ENCODE measurements at regions not wholly inside any gene's neighbourhood (a gene's known extent, or its start where the extent isn't known, plus 50 kb on each side); places are given as distances from the start of the nearest gene placed in this dataset.

DNA sequence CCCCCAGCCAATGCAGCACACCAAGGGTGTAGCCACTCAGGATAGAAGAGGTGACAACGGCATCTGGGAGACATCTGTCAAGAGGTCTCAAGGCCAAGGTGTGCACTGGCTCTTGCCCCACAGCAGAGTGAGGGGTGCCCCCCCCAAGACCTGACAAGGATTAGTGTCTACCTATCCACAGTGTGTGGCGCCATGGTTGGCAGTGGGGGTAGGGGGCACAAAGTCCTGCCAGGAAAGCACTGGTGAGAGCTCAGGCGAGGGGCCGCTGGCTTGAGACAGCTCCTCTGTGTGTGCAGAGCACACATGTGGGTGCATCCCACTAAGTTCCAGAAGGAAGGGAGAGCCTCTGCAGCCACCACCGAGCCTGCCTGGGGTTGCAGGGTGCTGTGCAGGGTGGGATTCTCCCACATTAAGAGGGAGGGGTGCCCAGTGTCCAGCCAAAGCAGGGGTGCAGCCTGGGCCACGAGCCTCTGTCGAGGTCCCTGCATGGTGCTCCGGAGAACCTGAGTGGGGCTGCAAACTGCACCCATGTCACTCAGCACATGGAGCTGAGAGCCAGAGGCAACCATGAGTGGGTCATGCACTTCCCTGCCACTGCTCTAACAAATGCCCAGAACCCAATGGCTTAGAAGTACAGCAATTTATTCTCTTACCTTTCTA is 311.2 kb upstream of the HDAC4 start:
- no peak for DNase-seq (ENCODE audit: low read depth)

DNA sequence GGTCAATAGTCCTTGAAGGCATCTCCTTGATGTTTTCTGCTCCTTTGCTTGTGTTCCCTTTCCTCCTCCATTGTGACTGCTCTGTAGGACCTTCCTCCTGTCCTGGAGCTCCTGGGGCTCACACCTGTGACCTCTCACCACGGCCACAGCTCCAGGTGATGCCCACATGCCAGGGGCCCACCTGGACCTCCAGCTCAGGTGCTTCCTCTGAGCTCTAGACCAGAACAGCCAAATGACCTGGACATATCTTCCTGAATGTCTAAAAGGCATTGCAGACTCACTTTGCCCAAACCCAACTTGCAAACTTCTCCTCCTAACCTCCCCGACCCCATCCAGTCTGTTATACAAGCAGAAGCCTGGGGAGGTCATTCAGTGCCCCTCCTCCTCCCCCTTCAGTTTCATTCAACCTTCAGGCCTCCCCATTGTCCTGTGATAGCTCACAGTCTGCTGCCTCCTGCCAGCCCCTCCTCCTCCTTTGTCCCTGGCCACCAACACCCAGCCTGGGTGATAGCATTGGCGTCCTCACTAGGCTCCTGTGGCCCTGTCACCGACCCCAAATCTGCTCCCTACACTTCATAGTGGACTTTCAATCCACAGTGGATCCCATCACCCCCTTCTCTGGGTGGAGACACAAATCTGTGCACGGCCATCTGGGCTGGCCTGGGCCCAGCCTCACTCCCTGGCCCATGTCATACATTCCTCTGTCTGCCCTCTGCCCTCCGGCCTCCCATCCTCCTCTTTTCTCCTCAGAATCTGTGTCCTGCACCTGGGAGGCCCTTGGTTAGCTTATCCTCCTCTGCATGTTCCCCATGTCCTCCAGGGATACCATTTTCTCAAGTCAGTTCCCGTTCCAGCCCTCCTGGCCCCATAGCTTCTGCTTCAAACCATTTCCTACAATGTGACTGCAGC is 310.4 kb upstream of the HDAC4 start:
- DNase-seq (ENCODE audit: low read depth), result no peak

DNA sequence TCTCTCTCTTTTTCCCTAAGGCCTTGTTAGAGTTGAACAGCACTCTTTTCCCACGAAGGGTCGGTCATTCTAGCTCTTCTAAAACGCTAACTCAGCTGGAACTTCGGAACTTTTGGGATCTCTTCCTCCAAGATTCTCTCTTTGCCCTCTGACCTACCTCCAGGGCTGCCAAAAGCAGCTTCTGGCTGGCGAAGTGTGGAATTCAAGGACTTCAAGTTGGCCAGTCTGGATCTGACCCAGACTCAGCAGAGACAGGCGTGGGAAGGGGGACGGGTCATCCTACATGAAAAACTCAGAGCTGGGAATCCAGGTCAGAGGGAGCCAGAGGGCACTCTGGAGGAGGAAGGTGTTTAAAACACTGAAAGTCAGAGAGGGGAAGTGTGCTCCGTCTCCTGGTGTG is 305.5 kb upstream of the HDAC4 start:
- DNase-seq (ENCODE audit: low read depth), result no peak

DNA sequence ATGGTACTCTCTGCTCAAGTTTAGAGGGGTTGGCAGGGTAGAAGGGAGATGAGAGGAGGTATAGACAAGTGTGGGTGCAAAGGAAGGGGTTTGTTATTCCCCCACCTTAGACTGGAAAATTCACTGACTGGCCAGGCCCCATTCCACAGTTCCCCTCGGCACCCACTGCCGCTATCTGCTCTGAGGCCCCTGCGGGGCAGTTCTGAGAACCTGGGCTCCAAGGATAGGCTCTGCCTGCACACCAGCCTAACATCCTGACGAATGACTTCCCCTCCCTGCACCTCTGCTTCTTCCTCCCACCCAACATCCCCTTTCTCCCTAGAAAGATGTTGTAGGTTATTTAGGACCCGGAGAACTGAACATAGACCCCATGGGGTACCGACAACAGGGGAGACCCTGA is 303.9 kb upstream of the HDAC4 start:
- DNase-seq (ENCODE audit: low read depth), result no peak

DNA sequence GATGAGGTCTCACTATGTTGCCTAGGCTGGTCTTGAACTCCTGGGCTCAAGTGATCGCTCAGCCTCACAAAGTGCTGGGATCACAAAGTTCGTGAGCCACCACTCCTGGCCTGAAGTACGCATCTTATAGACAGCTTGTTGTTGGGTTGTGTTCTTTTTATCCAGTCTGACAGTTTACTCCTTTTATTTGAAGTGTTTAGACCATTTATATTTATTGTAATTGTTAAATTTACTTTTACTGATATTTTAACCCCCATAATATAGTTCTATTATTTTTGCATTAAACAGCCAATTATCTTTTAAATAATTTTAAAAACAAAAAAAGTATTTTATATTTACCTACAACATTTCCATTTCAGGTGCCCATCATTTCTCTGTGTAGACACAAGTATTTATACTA is 303.0 kb upstream of the HDAC4 start:
- DNase-seq (ENCODE audit: low read depth), result no peak

DNA sequence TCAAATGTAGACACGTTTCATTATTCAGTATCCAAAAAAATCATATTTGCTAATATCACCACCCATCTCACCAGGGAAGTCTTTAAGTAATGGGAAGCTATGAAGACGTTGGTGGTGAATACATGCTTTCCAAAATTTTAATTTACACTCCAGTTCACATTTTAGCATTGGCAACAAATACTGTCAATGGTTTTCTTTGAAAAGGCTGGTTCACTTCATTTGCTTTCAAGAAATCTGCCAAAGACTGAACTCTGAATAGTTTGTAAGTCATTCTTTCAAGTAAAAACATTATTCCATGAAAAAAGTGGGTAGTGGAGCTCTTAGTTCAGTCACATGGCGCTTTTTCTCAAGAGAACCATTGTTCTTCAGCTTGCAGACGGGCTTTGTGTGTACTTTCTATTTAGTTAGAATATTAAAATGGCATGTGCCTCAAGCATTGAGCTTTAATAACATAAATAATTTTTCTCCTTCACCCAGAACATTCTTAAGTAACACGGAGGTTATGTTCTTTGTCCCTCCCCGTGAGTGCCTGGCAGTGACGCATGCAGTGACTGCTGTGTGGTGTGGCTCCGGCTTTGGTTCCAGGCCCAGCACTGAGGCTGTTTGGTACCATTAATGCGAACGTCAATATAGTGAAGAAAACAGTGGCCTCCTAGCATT is 300.0 kb upstream of the HDAC4 start:
- DNase-seq (ENCODE audit: low read depth), result no peak

DNA sequence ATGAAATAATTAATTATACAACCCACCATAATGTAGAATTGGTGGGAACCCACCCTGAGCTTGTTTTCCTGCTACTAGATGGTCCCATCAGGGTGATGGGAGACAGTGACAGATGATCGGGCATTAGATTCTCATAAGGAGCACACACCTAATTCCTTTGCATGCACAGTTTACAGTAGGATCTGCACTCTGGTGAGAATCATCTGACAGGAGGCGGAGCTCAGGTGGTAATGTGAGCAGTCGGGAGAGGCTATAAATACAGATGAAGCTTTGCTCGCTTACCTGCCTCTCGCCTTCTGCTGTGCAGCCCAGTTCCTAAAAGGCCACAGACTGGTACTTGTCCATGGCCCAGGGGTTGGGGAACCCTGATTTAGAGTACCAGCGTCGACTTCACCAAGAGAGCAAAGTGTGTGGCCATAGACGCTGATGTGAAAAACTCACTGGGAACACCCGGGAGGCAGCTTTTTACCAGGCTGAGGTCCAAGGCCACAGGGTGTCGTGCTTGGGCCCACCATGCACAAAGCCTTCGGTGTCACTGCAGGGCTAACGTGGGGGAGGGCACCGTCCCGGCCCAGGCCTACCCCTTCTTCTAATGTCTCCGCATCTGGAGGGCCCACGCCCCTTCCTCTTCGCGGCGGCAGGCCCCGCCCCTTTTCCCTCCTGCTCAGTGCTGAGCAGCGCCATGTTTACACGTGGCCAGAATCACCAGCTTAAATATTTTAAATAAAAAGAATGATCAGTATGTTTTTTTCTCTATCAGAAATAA is 296.8 kb upstream of the HDAC4 start:
- DNase-seq (ENCODE audit: low read depth), result no peak

DNA sequence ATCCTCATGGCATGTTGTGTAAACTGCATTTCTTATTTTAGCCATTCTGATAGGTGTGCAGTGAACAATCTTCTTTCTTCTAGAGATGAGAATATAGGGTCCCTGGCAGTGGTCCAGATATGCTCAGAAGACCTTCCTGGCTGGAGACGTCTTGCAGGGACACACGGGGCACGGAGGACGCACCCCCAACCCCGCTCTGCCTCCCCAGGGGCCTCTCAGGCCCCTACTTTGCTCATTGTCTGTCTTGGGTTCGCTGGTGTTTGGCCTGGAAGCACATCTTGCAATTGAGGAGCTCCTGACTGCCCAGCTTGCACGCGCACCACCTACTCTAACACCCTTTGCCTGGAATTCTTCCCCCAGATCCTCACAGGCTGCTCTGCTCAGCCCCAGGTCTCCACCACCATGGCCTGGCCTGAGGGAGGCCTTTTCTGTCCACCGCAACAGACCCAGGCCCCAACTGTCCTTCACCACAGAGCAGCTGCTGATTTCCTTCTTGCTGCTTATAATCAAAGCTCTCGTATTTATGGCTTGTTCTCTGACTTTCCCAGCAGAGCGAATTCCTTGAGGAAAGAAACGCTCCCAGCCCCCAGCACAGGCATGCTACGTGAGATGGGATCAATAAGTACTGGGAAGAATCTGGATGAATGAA is 295.9 kb upstream of the HDAC4 start:
- DNase-seq (ENCODE audit: low read depth), result no peak

DNA sequence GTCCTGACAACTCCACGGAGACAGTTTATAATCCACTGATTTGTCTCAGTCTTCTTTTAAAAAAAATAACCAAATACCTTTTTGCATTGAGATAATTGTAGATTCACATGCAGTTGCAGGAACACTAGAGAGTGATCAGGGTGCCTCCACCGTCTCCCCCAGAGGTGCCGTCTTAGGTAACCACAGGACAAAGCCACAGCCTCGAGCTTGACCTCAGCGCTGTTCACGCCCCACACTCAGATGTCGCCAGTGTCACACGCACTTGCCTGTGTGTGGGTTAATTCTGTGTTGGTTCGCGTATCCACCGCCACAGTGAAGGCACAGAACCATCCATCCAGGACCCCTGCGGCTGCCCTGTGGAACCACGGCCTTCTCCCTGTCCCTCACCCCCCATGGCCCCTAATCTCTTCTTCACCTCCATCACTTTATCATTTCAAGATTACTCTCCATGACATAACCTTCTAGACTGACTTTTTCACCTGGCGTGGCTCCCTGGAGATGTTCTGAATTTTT is 295.0 kb upstream of the HDAC4 start:
- no peak for DNase-seq (ENCODE audit: low read depth)

DNA sequence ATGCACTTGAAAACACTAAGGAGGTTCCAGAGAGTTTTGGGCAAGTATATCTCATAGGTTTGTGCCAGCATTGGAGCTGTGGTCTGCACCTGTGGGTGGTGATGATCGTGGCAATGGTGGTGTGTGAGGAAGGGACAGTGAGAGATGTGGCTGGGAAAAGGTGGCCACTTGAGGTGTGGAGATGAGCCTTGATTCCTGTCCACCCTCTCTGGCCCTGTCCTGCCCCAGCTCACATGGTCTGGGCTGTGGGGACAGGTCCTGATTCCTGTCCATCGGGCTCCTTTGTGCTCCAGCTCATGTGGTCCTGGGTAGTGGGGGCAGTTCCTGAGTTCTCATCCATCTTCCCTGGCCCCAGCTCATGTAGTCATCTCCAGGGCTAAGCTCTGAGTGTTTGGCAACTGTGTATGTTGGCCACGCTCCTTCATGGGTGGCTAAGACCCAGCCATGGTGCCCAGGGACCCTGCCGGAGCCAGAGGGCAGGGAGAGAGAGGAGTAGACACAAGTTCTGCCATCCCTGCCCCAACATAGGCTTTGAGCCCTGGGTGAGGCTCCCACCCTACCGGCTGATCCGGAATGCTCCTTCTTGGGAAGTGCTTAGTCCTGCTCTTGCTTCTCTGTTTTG is 294.4 kb upstream of the HDAC4 start:
- DNase-seq (ENCODE audit: low read depth), result no peak

DNA sequence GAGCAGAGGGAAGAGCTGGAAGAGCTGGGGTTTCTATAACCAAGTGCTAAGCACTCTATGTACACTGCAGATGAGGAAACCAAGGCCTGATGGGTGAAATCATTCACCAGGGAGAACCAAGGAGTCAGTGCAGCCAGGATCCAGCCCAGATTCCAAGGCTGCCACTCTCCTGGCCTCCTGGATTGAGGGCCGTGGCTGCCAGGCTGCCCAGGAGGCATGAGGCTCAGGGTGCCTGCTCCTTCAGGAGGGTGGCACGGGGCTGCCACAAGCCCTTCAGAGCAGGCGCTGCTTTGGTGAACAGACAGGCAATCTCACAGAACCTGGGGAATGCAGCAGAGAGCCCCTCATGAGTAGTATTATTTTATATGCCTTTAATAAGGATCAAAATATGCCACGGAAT is 293.7 kb upstream of the HDAC4 start:
- DNase-seq (ENCODE audit: low read depth), result no peak

DNA sequence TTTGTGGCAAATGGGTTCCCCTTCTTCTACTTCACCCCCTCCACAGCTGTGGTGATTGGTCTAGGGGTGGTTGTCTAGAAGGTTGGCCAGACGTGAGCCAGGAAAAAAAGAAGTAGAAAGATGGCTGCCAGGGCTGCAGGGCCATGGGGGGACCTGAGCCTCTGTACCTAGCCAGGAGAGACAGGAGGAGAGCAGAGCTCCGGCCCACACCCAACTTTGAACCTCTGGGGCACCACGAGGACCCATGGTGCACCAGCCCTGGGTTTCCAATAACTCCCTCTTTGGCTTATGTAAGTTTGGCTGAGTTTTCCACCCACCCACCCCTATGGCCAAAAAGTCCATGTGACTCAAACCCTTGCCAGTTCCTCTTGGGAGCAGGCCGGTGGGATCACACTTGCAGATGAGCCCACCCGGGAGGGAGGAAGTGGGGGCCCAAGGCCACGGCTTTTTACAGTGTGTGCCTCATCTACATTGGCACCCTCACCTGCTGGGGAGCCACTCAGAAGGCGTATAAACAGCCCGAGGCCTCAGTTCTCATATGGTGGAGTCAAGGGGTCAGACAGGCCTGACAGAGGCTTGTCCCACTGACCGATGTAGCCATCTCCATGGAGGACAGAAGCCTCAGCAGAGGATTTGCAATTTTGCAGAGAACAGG is 293.1 kb upstream of the HDAC4 start:
- DNase-seq (ENCODE audit: low read depth), result no peak

DNA sequence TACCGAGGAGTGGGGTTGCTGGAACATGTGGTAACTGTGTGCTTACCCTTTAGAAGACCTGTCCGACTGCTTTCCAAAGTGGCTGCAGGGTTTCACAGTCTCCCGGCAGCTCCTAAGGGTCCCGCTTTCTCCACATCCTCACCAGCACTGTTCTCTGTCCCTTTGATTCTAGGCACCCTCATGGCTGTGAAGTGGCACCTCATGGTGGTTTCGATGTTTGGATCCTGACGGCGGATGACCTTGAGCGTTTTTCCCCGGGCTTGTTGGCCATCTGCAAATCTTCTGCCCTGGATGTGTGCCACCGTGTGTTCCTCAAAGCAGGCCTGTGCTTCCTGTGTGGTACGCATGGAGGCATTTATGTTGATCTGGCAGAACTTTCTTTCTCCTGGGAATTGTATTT is 292.5 kb upstream of the HDAC4 start:
- no peak for DNase-seq (ENCODE audit: low read depth)

DNA sequence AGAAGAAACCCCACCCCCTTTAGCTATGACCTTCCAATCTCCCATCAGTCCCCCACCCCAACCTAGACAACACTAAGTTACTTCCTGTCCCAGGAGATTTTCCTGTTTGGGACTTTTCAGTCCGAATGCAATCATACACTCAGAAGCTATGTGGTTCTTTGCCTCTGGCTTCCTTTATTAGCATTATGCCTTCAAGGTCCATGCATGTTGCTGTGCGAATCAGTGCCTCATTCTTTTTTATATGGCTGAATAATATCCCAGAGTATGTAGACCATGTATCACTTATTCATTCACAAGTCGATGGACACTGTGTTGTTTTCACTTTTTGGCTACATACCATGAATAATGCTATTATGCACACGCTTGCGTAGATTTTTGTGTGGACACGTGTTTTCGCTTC is 292.1 kb upstream of the HDAC4 start:
- no peak for DNase-seq (ENCODE audit: low read depth)

DNA sequence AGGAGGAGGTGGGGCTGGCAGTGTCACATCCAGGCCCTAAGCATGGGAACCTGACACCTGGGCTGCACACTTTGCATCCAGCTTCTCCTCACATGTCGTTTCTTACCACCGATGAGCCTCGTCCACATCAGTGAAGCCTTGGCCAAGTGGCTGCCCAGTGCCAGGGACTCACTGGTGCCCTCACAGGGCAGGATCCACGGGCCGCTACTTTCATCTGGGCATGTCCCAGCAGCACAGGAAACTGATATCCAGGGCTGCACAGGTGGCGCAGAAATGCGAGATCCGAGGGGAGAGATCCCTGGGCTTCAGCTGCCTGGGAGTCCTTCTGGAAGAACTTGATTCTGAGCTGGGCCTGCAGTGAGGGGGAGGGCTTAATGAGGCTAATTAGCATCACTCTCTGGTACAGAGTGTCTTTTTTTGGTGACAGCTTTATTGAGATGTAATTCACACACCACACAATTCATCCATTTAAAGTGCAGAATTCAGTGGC is 291.6 kb upstream of the HDAC4 start:
- DNase-seq (ENCODE audit: low read depth), result no peak

DNA sequence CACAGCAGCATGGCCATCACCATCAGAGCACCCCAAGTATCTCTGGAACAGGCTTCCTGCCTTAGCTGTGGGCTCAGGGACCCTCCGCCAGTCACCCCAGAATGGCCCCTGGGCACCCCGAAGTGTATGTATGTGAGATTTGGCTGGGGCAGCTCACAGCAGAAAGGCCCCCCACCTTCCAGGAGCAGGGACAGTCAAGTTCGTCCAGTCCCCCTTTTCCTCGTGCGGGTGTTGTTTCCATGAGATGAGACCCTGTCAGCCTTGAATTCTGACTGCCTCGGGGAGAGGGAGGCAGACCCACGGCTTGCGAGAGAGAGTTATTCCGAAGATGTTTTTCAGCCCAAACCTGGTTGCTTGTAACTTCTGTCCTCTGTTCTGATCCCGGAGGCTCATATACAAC is 290.9 kb upstream of the HDAC4 start:
- no peak for DNase-seq (ENCODE audit: low read depth)

DNA sequence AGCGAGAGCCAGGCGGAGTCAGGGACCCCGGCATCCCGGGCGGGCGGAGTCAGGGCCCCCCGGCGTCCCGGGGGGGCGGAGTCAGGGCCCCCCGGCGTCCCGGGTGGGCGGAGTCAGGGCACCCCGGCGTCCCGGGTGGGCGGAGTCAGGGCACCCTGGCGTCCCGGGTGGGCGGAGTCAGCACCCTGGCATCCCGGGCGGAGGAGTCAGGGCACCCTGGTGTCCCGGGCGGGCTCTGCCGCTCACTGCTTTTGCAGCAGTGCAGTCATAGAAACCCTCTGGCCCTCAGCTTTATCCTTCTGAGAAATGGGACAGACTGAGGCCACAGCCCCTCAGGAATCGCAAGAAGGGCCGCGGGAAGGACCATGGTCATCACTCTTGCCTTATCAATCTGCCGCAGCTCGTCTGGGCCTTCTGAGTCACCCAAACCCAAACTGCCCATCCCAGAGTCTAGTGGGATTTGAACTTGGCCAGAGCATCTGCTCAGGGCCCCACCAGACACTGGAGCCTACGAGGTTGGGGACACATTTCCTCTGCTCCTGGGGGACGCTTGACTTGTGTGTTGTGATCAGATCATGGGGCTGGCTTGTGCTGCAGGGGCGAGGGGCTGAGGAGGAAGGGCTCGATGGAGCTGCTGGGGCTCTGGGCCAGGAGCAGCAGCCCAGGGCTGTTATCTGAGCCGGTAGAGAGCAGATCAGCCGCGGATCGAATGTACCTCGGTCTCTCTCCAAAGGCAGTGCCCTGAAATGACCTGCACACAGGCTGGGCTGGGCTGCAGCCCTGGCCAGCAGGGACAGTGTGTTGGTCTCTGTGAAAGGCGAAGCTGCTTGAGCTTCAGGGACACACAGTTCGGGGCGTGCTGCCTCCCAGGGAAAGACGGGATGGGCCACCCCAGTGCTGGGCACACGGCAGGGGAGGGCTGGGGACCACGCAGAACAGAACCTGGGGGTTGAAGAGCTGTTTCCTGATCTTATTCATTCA is 290.1 kb upstream of the HDAC4 start:
- DNase-seq (ENCODE audit: low read depth), result no peak

DNA sequence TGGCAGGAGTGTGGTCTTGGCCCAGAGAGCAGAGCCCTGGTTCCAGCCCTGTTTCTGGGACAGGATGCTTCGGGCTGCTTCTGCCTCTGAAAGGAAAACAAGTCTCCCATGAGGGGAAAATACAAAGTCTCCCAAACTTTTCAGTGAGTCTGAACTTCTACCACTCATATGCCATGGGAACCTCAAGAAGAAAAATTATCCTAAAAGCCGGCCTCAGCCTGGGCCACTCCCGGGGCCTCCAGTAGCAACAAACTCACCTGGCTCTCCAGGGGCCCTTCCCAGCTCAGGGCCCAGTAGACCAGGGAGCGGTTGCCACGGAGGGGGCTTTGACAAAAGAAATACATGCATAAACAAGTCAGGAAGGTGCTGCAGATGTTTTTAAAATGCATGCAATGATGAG is 289.2 kb upstream of the HDAC4 start:
- no peak for DNase-seq (ENCODE audit: low read depth)

DNA sequence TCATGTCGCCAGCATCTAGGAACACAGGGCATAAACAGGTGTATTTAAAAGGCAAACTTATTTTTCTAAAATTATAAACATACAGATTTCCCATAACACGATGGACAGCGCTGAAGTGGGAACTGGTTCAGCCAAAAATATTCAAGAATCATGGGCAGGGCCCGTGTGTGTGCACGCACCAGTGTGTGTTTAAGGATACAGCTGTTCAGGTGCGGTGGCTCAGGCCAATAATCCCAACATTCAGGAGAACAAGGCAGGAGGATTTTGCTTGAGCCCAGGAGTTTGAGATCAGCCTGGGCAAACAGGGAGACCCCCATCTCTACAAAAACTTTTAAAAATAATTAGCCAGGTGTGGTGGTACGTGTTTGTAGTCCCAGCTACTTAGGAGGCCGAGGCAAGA is 288.6 kb upstream of the HDAC4 start:
- DNase-seq (ENCODE audit: low read depth), result no peak
